CD4-positive, alpha-beta memory T cell (primary cell): ENCODE measurements at regions not wholly inside any gene's neighbourhood (a gene's known extent, or its start where the extent isn't known, plus 50 kb on each side); places are given as distances from the start of the nearest gene placed in this dataset.

ENCODE experiments used
- CTCF ChIA-PET: fragments of 350-600 bp; sonication (Branson Sonifier 250); formaldehyde crosslinking; loops from one replicate; lab custom pipeline; 2021; ENCODE audit warnings: inconsistent platforms; ENCODE audit not compliant: partially characterized antibody; lab: Charles Lee
- POLR2A ChIA-PET: fragments of 350-600 bp; sonication (Branson Sonifier 250); formaldehyde crosslinking; loops from one replicate; lab custom pipeline; 2021; ENCODE audit not compliant: partially characterized antibody; lab: Charles Lee
- DNase-seq, 5 donors: peaks; one replicate each; pipeline versions ENCODE4 v3.0.0 to v3.0.0-alpha.2; 2020 to 2022; ENCODE audit warnings: mixed read lengths in 1 of 5
- H3K27ac ChIP-seq: one replicate; pipeline ENCODE4 v1.7.0; 2013; ENCODE audit warnings: low read depth, low read length
- H3K27me3 ChIP-seq: 2 replicates; pipeline ENCODE4 v1.7.0; 2013; ENCODE audit warnings: mild to moderate bottlenecking, low read length, moderate library complexity; ENCODE audit not compliant: insufficient read depth
- H3K36me3 ChIP-seq: 2 replicates; pipeline ENCODE4 v1.7.0; 2013; ENCODE audit warnings: mild to moderate bottlenecking, low read length, moderate library complexity; ENCODE audit not compliant: insufficient read depth
- H3K4me1 ChIP-seq: 2 replicates; pipeline ENCODE4 v1.7.0; 2013; ENCODE audit warnings: mild to moderate bottlenecking, low read length, moderate library complexity; ENCODE audit not compliant: insufficient read depth
- H3K4me3 ChIP-seq, 2 donors: one replicate each; pipeline ENCODE4 v1.7.0; 2013; ENCODE audit warnings: low read length in 2 of 2, mild to moderate bottlenecking in 1 of 2
- H3K9me3 ChIP-seq, 2 donors: one replicate each; pipeline ENCODE4 v1.7.0; 2013; ENCODE audit warnings: low read length in 2 of 2, control low read depth in 1 of 2; ENCODE audit not compliant: control insufficient read depth in 1 of 2
- H3K27ac Mint-ChIP-seq, 7 donors: one replicate each; pipeline ENCODE4 v1.8.0; 2020 to 2021; ENCODE audit warnings: mixed read lengths in 7 of 7, mild to moderate bottlenecking in 6 of 7, inconsistent platforms in 3 of 7, moderate library complexity in 3 of 7
- H3K27me3 Mint-ChIP-seq, 2 donors: one replicate each; pipeline ENCODE4 v1.8.0; 2020 to 2021; ENCODE audit warnings: mixed read lengths in 2 of 2
- H3K36me3 Mint-ChIP-seq, 2 donors: one replicate each; pipeline ENCODE4 v1.8.0; 2020 to 2021; ENCODE audit warnings: mixed read lengths in 2 of 2, inconsistent platforms in 1 of 2, mild to moderate bottlenecking in 1 of 2
- H3K4me1 Mint-ChIP-seq, 4 donors: one replicate each; pipeline ENCODE4 v1.8.0; 2020 to 2021; ENCODE audit warnings: mixed read lengths in 4 of 4, mild to moderate bottlenecking in 1 of 4
- H3K4me3 Mint-ChIP-seq, 8 donors: one replicate each; pipeline ENCODE4 v1.8.0; 2020 to 2021; ENCODE audit warnings: mixed read lengths in 8 of 8, mild to moderate bottlenecking in 7 of 8, moderate library complexity in 6 of 8, inconsistent platforms in 3 of 8
- H3K9me3 Mint-ChIP-seq, 8 donors: one replicate each; pipeline ENCODE4 v1.8.0; 2020 to 2021; ENCODE audit warnings: mixed read lengths in 8 of 8, mild to moderate bottlenecking in 5 of 8, inconsistent platforms in 3 of 8, moderate library complexity in 1 of 8
- intact Hi-C: fragments of 100-400 bp; cut with micrococcal nuclease; formaldehyde crosslinking; loops from one replicate; pipeline ENCODE4 v1.15.1; 2023

- Mint-ChIP-seq H3K4me1 (no peaks in the 10 kb centered on the region), H3K4me3 (no peak overlapping the region), H3K27ac (no peak overlapping the region), H3K9me3 (no peaks in the 10 kb centered on the region), H3K27me3 (peaks cover 1 to 5% of the 10 kb centered on the region in 2 donors), H3K36me3 (no peaks in the 10 kb centered on the region)
- Histone ChIP-seq H3K36me3 (no peaks in the 10 kb centered on the region), H3K4me1 (no peaks in the 10 kb centered on the region), H3K4me3 (no peak overlapping the region), H3K9me3 (no peaks in the 10 kb centered on the region), H3K27me3 (no peaks in the 10 kb centered on the region), H3K27ac (no peak overlapping the region)
- intact Hi-C loops, result no loop called here
- DNase-seq, result no peak
- POLR2A ChIA-PET, result interaction anchor here (0.6 kb wide), 1 partner anchor 10 kb away, joined by 3 read pairs; no protein-coding TSS in a partner anchor
- CTCF ChIA-PET, result no interaction called here
Measured at GRCh38 chr10:29763396-29763795, 128.6 kb upstream of the SVIL start.

- no peaks in the 10 kb centered on the region for H3K9me3 Mint-ChIP-seq
- H3K4me1 Mint-ChIP-seq, result no peaks in the 10 kb centered on the region
- no peak for DNase-seq
Measured at GRCh38 chr10:29761916-29762315, 127.1 kb upstream of the SVIL start.

GRCh38 chr10:29760138-29760900, 125.5 kb upstream of the SVIL start:
- Mint-ChIP-seq H3K9me3 (no peaks in the 10 kb centered on the region), H3K27me3 (peaks cover 1 to 4% of the 10 kb centered on the region in 2 donors), H3K36me3 (no peaks in the 10 kb centered on the region), H3K4me1 (no peaks in the 10 kb centered on the region), H3K27ac (no peak overlapping the region), H3K4me3 (no peak overlapping the region)
- no peaks in the 10 kb centered on the region for H3K9me3 ChIP-seq
- H3K27ac ChIP-seq, result no peak overlapping the region
- H3K36me3 ChIP-seq, result no peaks in the 10 kb centered on the region
- H3K27me3 ChIP-seq, result no peaks in the 10 kb centered on the region
- ChIA-PET CTCF (no interaction called here), POLR2A (no interaction called here)
- no peaks in the 10 kb centered on the region for H3K4me1 ChIP-seq
- DNase-seq, result no peak
- intact Hi-C loops, result no loop called here
- H3K4me3 ChIP-seq, result no peak overlapping the region

More at GRCh38 chr10:29761916-29762315, 127.1 kb upstream of the SVIL start:
- CTCF ChIA-PET, result no interaction called here
- Mint-ChIP-seq H3K27me3 (peaks cover 1 to 3% of the 10 kb centered on the region in 2 donors), H3K27ac (no peak overlapping the region), H3K36me3 (no peaks in the 10 kb centered on the region), H3K4me3 (no peak overlapping the region)
- no peaks in the 10 kb centered on the region for H3K9me3 ChIP-seq
- no peaks in the 10 kb centered on the region for H3K36me3 ChIP-seq
- intact Hi-C loops, result no loop called here
- H3K4me1 ChIP-seq, result no peaks in the 10 kb centered on the region
- H3K4me3 ChIP-seq, result no peak overlapping the region
- POLR2A ChIA-PET, result no interaction called here
- H3K27ac ChIP-seq, result no peak overlapping the region
- no peaks in the 10 kb centered on the region for H3K27me3 ChIP-seq

- no peaks in the 10 kb centered on the region for H3K9me3 ChIP-seq
- Mint-ChIP-seq H3K27me3 (peaks cover 3 to 4% of the 10 kb centered on the region in 2 donors), H3K4me1 (no peaks in the 10 kb centered on the region), H3K9me3 (peaks cover 0 to 2% (median 0%) of the 10 kb centered on the region in 8 donors), H3K36me3 (no peaks in the 10 kb centered on the region), H3K27ac (peak overlapping the region in 1 of 7 donors; percentile 6), H3K4me3 (no peak overlapping the region)
- intact Hi-C loops, result no loop called here
- H3K36me3 ChIP-seq, result no peaks in the 10 kb centered on the region
- H3K4me1 ChIP-seq, result no peaks in the 10 kb centered on the region
- no peak overlapping the region for H3K27ac ChIP-seq
- ChIA-PET POLR2A (no interaction called here), CTCF (no interaction called here)
- no peak overlapping the region for H3K4me3 ChIP-seq
- H3K27me3 ChIP-seq, result no peaks in the 10 kb centered on the region
- DNase-seq, result no peak
Measured at GRCh38 chr10:29757551-29758297, 123.0 kb upstream of the SVIL start.

GRCh38 chr10:29756451-29756850, 121.7 kb upstream of the SVIL start:
- DNase-seq, result no peak
- intact Hi-C loops, result no loop called here
- H3K9me3 Mint-ChIP-seq, result peaks cover 0 to 2% (median 0%) of the 10 kb centered on the region in 8 donors
- Histone ChIP-seq H3K4me3 (no peak overlapping the region), H3K27ac (no peak overlapping the region), H3K36me3 (no peaks in the 10 kb centered on the region), H3K9me3 (no peaks in the 10 kb centered on the region), H3K4me1 (no peaks in the 10 kb centered on the region), H3K27me3 (no peaks in the 10 kb centered on the region)
- no peaks in the 10 kb centered on the region for H3K4me1 Mint-ChIP-seq
- H3K27ac Mint-ChIP-seq, result peak overlapping the region in 1 of 7 donors; percentile 54
- POLR2A ChIA-PET, result no interaction called here
- no peaks in the 10 kb centered on the region for H3K36me3 Mint-ChIP-seq
- CTCF ChIA-PET, result interaction anchor here (0.9 kb wide), 1 partner anchor 165 kb away, joined by 3 read pairs; no protein-coding TSS in a partner anchor
- H3K4me3 Mint-ChIP-seq, result no peak overlapping the region
- H3K27me3 Mint-ChIP-seq, result peaks cover 3 to 4% of the 10 kb centered on the region in 2 donors

GRCh38 chr10:29753283-29753682, 118.5 kb upstream of the SVIL start:
- Histone ChIP-seq H3K9me3 (no peaks in the 10 kb centered on the region), H3K27me3 (no peaks in the 10 kb centered on the region), H3K27ac (no peak overlapping the region), H3K4me1 (no peaks in the 10 kb centered on the region), H3K4me3 (no peak overlapping the region), H3K36me3 (no peaks in the 10 kb centered on the region)
- no peaks in the 10 kb centered on the region for H3K4me1 Mint-ChIP-seq
- H3K27me3 Mint-ChIP-seq, result peaks cover 5 to 9% of the 10 kb centered on the region in 2 donors
- CTCF ChIA-PET, result no interaction called here
- H3K4me3 Mint-ChIP-seq, result no peak overlapping the region
- POLR2A ChIA-PET, result interaction anchor here (0.6 kb wide), 1 partner anchor 10 kb away, joined by 3 read pairs; no protein-coding TSS in a partner anchor
- intact Hi-C loops, result no loop called here
- no peaks in the 10 kb centered on the region for H3K36me3 Mint-ChIP-seq
- H3K9me3 Mint-ChIP-seq, result peaks cover 0 to 2% (median 0%) of the 10 kb centered on the region in 8 donors
- H3K27ac Mint-ChIP-seq, result no peak overlapping the region
- DNase-seq, result no peak

- Mint-ChIP-seq H3K36me3 (no peaks in the 10 kb centered on the region), H3K4me3 (no peak overlapping the region), H3K27me3 (peaks cover 7 to 9% of the 10 kb centered on the region in 2 donors), H3K9me3 (peaks cover 0 to 2% (median 0%) of the 10 kb centered on the region in 8 donors), H3K4me1 (no peaks in the 10 kb centered on the region), H3K27ac (no peak overlapping the region)
- intact Hi-C loops, result no loop called here
- Histone ChIP-seq H3K27me3 (no peaks in the 10 kb centered on the region), H3K4me3 (no peak overlapping the region), H3K36me3 (no peaks in the 10 kb centered on the region), H3K9me3 (no peaks in the 10 kb centered on the region), H3K27ac (no peak overlapping the region), H3K4me1 (no peaks in the 10 kb centered on the region)
- DNase-seq, result no peak
- POLR2A ChIA-PET, result no interaction called here
- CTCF ChIA-PET, result interaction anchor here (0.8 to 1.0 kb wide), 2 partner anchors 11 to 133 kb away, joined by 3 to 4 read pairs; no protein-coding TSS in a partner anchor
Measured at GRCh38 chr10:29751684-29752083, 116.9 kb upstream of the SVIL start.
